NCI-H1436 (cell line): ENCODE measurements at regions not wholly inside any gene's neighbourhood (a gene's known extent, or its start where the extent isn't known, plus 50 kb on each side); places are given as distances from the start of the nearest gene placed in this dataset.

ENCODE experiments used
- DNase-seq: peaks from one replicate; lab custom pipeline; 2025; lab: John Stamatoyannopoulos, UW

- DNase-seq: no peak
Observed at GRCh38 chr5:88396751-88397281, 128.2 kb upstream of the TMEM161B start.

- DNase-seq: no peak
Observed at GRCh38 chr5:88396000-88396535, 127.4 kb upstream of the TMEM161B start.

- no peak for DNase-seq
Observed at GRCh38 chr5:88395264-88395663, 126.6 kb upstream of the TMEM161B start.

- DNase-seq: no peak
Observed at GRCh38 chr5:88394536-88395175, 126.0 kb upstream of the TMEM161B start.

GRCh38 chr5:88393716-88394535, 125.3 kb upstream of the TMEM161B start:
- DNase-seq: no peak

- no peak for DNase-seq
Observed at GRCh38 chr5:88393042-88393441, 124.4 kb upstream of the TMEM161B start.

- DNase-seq: no peak
Observed at GRCh38 chr5:88391991-88392390, 123.3 kb upstream of the TMEM161B start.

- no peak for DNase-seq
Observed at GRCh38 chr5:88391116-88391515, 122.5 kb upstream of the TMEM161B start.

GRCh38 chr5:88390481-88390880, 121.8 kb upstream of the TMEM161B start:
- DNase-seq: no peak

GRCh38 chr5:88390096-88390441, 121.4 kb upstream of the TMEM161B start:
- DNase-seq: no peak

GRCh38 chr5:88389338-88390095, 120.9 kb upstream of the TMEM161B start:
- no peak for DNase-seq

- DNase-seq: no peak
Observed at GRCh38 chr5:88388476-88389337, 120.1 kb upstream of the TMEM161B start.

- no peak for DNase-seq
Observed at GRCh38 chr5:88384886-88385285, 116.2 kb upstream of the TMEM161B start.

GRCh38 chr5:88380332-88380731, 111.7 kb upstream of the TMEM161B start:
- DNase-seq: no peak

- DNase-seq: no peak
Observed at GRCh38 chr5:88377705-88378656, 109.3 kb upstream of the TMEM161B start.

GRCh38 chr5:88377240-88377639, 108.6 kb upstream of the TMEM161B start:
- no peak for DNase-seq

GRCh38 chr5:88376728-88377127, 108.1 kb upstream of the TMEM161B start:
- DNase-seq: no peak

- no peak for DNase-seq
Observed at GRCh38 chr5:88374391-88374790, 105.7 kb upstream of the TMEM161B start.

- no peak for DNase-seq
Observed at GRCh38 chr5:88370824-88371223, 102.2 kb upstream of the TMEM161B start.

GRCh38 chr5:88368201-88368600, 99.6 kb upstream of the TMEM161B start:
- DNase-seq: no peak
